Dedifferentiated amniotic fluid mesenchymal stem cell (primary cell): ENCODE measurements at regions not wholly inside any gene's neighbourhood (a gene's known extent, or its start where the extent isn't known, plus 50 kb on each side); places are given as distances from the start of the nearest gene placed in this dataset.
A peak's percentile ranks its signal among the peaks of the same experiment; 100 is the strongest.

ENCODE experiments used
- DNase-seq: peaks from one replicate; pipeline ENCODE4 v3.0.0-alpha.2; 2016; ENCODE audit errors: extremely low spot score

- no peak for DNase-seq
These were observed 260.0 kb downstream of the NR2F1-AS1 start for GRCh38 chr5:93320920-93321445.

- no peak for DNase-seq
These were observed 267.3 kb downstream of the NR2F1-AS1 start for GRCh38 chr5:93313672-93314071.

DNA sequence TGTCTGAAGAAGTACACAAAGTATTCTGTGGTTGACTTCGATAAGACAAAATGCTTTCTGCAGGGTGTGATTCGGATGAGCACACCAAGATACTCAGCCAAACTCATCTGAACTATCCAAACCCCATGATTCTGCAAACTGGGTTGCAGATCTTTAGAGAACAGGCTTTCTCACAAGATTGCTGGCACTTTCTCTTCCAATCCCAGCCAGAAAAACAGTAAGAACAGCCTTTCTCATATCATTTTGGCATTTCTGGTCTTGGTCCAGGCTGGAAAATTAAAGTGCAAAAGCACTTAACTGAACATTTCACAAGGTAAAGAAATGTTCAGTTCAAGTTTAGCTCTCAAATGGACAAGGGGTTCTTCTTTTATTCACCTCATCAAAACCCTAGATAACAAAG is 269.1 kb downstream of the NR2F1-AS1 start:
- no peak for DNase-seq

- peak; percentile 28 for DNase-seq
These were observed 273.5 kb downstream of the NR2F1-AS1 start for GRCh38 chr5:93307557-93307956.

DNA sequence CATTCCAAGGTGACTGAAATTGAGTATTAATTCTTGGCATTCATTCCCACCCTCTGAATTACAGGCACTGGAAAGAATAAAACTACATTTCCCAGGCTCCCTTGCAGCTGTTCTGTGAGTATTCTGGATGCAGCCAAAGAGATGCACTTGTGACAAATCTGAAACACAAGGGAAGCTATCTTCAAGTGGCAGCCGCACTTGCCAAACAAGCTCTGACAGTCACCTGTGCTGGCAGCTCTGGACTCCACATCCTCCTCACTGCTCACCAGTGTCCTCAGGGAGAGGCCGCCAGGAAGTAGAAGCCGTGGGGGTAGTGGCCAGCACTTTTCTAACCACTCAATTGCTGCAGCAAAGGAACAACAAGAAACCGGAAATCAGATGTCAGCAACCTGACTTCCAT is 275.0 kb downstream of the NR2F1-AS1 start:
- DNase-seq = no peak

DNA sequence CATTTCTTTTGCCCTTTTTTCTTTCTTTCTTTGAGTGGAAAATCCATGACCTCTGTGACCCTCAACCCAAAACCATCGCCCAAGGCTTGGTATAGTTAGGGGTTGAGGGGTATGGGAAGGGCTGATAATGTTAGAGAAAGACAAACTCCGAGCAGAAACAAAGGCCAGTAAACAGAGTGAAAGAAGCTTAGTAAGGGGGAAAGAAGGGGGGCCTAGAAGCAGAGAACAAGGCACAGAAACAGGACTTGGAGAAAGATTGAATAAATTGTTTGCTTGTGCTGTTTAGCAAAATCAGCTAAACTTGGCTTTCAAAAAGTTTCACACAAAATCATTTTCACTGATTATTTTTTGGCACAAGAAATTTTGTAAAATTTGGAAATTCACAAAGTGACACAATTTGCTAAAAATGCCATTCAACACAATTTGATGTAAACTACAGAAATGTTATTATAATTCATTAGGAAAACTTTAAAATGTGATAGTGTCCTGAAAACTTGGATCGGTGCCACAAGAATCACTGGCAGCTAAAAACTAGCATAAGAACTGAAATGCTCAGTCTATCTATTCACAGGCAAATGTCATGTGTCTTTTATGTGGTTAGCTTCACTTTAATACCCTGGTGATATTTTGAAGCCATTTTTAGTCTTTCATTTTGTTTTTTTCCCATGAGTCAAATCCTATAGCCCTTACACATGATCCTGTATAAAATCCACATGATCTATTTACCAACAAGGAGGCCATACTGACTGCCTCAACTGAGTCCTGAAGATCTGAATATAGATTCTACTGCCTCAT is 276.4 kb downstream of the NR2F1-AS1 start:
- no peak for DNase-seq

DNA sequence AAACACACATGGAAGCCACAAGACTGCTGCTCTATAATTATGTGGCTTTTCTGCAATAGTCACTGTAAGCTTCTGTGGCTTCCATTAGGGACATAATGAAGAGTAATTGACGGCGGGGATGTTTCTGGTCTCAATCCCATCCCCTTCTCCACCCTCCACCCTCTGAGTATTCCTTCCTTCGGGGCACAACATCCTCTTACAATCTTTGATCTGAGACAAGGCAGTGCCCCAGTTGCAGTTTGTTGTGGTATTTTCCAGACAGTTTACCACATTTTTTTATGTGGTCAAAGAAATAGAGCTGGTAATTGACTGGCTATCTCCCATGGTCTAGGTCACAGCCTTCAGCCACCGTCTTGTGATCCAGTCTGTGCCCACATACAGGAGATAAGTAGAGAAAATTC is 277.7 kb downstream of the NR2F1-AS1 start:
- DNase-seq = no peak

GRCh38 chr5:93302711-93303110 is 278.3 kb downstream of the NR2F1-AS1 start:
- DNase-seq = no peak

GRCh38 chr5:93300945-93301344 is 280.1 kb downstream of the NR2F1-AS1 start:
- DNase-seq = no peak

DNA sequence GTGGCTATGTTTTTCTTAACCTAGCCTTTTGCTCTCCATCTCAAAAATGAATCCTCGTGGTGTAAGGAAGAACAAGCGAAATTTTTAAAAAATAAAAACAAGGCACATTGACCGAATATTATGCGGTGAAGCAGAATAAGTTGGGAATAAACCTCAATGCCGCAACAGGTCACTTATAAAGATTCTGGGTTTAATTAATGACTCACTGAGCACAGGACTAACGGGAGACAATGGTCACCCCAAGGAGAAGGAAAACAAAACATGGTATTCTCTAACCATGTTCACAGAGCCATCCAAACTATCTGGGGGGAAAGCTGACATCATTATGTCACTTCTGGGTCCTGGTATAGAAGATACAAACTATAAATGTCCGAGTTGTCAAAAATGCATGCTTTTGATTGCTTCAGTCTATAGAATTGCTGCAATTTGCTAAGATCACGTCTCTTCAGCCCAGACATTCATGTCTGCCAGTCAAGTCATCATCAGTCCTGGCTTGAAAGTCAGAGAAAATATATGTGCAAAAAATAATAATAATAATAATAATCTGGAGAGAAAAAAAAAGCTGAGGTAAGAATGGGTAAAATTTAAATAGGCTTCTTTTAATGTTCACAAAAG is 280.6 kb downstream of the NR2F1-AS1 start:
- DNase-seq = no peak

- no peak for DNase-seq
These were observed 281.2 kb downstream of the NR2F1-AS1 start for GRCh38 chr5:93299681-93300308.

DNA sequence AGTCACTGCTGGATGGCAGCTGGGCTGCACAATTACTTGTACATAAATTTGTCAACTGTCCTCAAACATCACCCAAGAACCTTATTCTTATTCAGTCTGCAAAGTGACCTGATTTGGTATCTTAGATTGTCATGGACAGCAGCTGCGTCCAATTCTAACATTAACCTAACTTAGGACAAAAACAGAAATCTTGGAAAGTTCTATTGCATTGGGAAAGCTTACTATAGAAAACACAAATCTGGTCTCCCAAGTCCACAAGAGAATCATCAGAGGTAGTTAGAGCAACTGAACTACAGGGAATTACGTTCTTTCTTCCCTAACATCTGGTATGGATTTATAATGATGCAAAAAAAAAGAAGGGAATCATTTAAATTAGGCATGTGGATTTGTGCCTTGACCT is 283.9 kb downstream of the NR2F1-AS1 start:
- no peak for DNase-seq

GRCh38 chr5:93296338-93296737 is 284.7 kb downstream of the NR2F1-AS1 start:
- no peak for DNase-seq

GRCh38 chr5:93294996-93295395 is 286.0 kb downstream of the NR2F1-AS1 start:
- no peak for DNase-seq

- DNase-seq = peak; percentile 73
These were observed 286.8 kb downstream of the NR2F1-AS1 start for GRCh38 chr5:93294199-93294598.

GRCh38 chr5:93289942-93290341 is 291.1 kb downstream of the NR2F1-AS1 start:
- DNase-seq = no peak

GRCh38 chr5:93285461-93285860 is 295.6 kb downstream of the NR2F1-AS1 start:
- no peak for DNase-seq

DNA sequence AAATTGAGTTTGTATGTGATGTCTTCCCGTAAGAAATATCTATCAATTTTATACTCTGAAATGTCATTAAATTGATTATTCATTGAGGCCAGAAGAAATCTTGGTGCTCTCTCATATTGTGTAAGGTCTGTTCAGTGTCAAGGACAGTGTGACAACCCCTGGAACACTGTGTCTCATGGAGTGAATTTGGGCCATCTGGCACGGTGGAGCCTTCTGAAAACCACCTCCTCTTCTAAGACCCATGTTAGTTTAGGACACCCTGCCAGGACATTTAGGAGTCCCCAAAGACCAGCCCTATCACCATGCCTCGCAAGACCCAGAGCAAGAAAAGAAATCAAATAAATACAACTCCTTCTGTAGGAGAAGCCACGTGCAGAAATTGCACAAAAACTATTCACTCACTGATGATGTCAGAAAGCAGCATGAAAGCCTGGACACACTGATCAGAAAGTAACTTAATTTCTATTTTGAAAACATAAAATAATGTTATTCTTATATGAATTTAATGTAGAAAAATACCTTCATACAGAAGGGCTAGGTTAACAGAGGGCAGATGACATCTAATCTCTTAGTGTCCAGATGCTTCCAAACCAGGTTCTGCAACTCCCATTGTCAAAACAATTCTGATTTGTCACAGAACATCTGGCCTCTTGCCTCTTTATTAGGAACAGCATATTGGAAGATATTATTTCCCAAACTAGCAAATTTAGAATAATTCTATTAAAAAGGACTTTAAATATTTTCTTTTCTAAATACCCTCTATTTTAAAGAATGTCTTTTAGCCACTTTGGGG is 298.8 kb downstream of the NR2F1-AS1 start:
- no peak for DNase-seq

- DNase-seq = no peak
These were observed 300.5 kb downstream of the NR2F1-AS1 start for GRCh38 chr5:93280518-93280917.

DNA sequence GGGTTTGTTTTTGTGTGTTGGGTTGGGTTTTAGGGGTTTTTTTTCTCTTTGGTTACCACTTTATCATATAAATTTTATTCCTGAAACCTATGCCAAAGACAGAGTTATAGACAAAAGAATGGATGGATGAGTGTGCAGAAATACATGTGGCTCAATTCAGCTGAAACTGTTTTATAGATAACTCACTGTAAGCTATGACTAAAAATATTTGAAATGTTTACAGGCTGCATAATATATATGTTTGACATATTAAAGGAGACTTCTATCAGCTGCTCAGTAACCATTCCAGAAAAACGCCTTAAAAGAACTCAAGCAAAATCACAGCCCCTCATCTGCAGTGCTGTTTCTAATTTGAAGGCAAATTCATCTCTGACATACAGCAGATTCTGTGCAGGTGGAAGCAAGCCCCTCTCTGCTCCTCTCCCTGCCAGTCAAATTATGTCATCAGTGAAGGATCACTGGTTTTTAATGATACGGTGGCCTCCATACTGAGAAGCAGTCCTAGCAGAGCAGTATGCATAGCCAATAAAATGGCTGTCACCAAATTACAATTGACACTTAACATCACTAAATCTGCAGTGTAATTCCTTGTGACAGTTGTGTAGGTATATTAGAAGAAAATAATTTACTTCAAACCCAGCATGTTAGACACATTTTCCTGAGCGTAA is 301.6 kb downstream of the NR2F1-AS1 start:
- no peak for DNase-seq

- DNase-seq = no peak
These were observed 302.1 kb downstream of the NR2F1-AS1 start for GRCh38 chr5:93278896-93279295.
